Duodenal mucosa (tissue), 2 donors: ENCODE measurements at regions not wholly inside any gene's neighbourhood (a gene's known extent, or its start where the extent isn't known, plus 50 kb on each side); places are given as distances from the start of the nearest gene placed in this dataset.

Experiments used
- H3K27ac ChIP-seq: one replicate; pipeline ENCODE4 v1.7.0; 2013; ENCODE audit warnings: low read depth, low read length
- H3K27me3 ChIP-seq, 2 donors: one replicate each; pipeline ENCODE4 v1.7.0; 2013; ENCODE audit warnings: low read length in 2 of 2, control low read depth in 1 of 2; ENCODE audit not compliant: insufficient read depth in 2 of 2, control insufficient read depth in 1 of 2
- H3K36me3 ChIP-seq, 2 donors: one replicate each; pipeline ENCODE4 v1.7.0; 2013; ENCODE audit warnings: low read length in 2 of 2, control low read depth in 1 of 2; ENCODE audit not compliant: insufficient read depth in 2 of 2, control insufficient read depth in 1 of 2
- H3K4me1 ChIP-seq, 2 donors: one replicate each; pipeline ENCODE4 v1.7.0; 2013; ENCODE audit warnings: low read length in 2 of 2, control low read depth in 1 of 2; ENCODE audit not compliant: insufficient read depth in 2 of 2, control insufficient read depth in 1 of 2
- H3K4me3 ChIP-seq, 2 donors: one replicate each; pipeline ENCODE4 v1.7.0; 2013; ENCODE audit warnings: low read length in 2 of 2, low read depth in 1 of 2
- H3K9ac ChIP-seq, 2 donors: one replicate each; pipeline ENCODE4 v1.7.0; 2013; ENCODE audit warnings: low read length in 2 of 2, low read depth in 1 of 2
- H3K9me3 ChIP-seq, 2 donors: one replicate each; pipeline ENCODE4 v1.7.0; 2013; ENCODE audit warnings: low read length in 2 of 2, control low read depth in 1 of 2; ENCODE audit not compliant: control insufficient read depth in 1 of 2

DNA sequence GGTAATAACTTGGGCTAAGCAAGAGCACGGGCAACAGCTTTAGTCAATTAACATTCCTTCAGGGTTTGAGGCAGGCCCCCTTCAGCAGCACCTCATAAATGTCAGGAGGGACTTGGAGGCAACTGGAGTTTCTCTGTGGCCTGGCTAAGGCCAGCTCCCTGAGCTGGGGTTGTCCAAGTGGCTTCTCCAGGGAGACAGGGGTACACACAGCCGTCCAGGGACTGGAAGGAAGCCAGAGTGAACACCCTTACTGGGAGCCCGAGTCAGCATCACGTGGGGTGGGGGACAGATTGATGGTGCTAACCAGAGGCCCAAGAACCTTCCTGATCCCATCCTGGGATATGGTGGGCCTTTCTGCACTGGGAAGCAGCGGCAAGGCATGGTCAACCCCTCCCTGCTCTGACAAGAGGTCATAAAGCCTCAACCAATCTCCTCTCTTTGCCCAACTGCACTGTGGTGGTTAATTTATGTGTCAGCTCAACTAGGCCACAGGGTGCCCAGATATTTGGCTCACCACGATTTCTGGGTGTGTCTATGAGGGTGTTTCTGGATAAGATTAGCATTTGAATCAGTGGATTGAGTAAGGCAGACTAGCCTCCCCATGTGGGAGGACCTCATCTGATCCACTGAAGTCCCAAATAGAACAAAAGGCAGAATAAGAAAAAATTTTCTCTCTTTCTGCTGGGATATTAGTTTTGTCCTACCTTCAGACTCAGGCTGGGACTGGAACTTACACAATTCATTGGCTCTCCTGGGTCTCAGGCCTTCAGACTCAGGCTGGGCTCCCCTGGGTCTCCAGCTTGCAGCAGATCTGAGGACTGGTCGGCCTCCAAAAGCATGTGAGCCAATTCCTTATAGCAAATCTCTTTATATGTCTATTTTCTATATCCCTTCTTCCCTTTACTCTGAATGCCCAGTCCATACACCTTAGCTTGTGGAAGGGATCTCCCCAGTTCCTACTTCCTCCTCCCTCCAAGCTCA is 127.2 kb upstream of the LARP1 start:
- no peaks in the 10 kb centered on the region for H3K9me3 ChIP-seq
- H3K9ac ChIP-seq, result no peak overlapping the region
- H3K36me3 ChIP-seq, result no peaks in the 10 kb centered on the region
- no peak overlapping the region for H3K4me3 ChIP-seq
- no peaks in the 10 kb centered on the region for H3K4me1 ChIP-seq
- no peaks in the 10 kb centered on the region for H3K27me3 ChIP-seq
- no peak overlapping the region for H3K27ac ChIP-seq

DNA sequence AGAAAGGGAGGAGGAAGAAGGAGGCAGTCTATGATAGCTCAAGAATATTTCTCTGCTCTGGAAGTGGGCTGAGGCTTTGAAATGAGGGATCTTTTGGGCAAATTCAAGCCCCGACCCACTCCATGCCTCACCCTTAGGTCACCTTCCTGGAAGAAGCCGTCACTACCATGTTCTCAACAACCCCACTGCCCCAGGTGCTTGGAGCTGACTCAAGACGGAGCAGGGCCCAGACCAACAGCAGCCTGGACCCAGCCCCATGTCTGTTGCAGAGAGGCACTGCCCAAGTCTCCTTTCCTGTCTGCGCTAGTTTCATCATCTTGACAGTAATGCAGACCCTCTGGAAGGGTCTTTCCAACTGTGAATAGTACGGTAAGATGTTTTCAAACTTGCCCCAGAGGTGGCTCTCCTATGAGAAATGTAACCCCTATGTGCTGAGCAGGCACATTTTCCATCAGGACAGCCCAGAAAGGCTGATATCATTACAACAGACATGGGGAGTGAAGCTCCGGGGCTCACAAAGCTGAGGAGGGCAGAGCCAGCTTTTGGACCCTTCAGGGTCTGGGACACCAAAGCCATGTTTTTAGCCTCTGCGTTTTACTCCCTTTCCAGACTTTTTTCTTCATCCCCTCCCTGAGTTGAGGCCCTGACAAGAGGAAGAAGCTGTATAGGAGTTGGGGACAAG is 128.2 kb upstream of the LARP1 start:
- H3K9ac ChIP-seq, result no peak overlapping the region
- H3K27ac ChIP-seq, result no peak overlapping the region
- no peaks in the 10 kb centered on the region for H3K9me3 ChIP-seq
- H3K4me3 ChIP-seq, result no peak overlapping the region
- H3K4me1 ChIP-seq, result no peaks in the 10 kb centered on the region
- H3K27me3 ChIP-seq, result no peaks in the 10 kb centered on the region
- no peaks in the 10 kb centered on the region for H3K36me3 ChIP-seq

DNA sequence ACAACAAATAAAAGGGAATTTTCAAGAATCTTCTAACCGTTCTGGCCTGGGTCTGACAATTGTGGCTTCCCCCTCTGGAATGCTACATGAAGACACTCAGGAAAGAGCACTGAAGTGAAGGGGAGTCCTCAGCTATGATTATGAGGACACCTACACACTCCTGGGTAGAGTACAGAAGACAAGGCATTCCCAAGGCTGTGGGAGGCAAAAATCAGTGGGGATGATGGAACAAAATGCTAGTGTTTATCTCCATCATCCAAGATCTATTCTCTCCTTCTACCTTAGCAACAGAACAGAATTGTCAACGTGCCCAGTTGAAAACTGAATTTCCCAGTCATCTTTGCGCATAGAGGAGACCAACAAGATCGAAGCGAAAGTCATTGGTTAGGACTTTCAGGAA is 130.1 kb upstream of the LARP1 start:
- no peaks in the 10 kb centered on the region for H3K36me3 ChIP-seq
- no peak overlapping the region for H3K27ac ChIP-seq
- H3K4me3 ChIP-seq, result no peak overlapping the region
- H3K4me1 ChIP-seq, result no peaks in the 10 kb centered on the region
- no peak overlapping the region for H3K9ac ChIP-seq
- no peaks in the 10 kb centered on the region for H3K27me3 ChIP-seq
- H3K9me3 ChIP-seq, result no peaks in the 10 kb centered on the region

DNA sequence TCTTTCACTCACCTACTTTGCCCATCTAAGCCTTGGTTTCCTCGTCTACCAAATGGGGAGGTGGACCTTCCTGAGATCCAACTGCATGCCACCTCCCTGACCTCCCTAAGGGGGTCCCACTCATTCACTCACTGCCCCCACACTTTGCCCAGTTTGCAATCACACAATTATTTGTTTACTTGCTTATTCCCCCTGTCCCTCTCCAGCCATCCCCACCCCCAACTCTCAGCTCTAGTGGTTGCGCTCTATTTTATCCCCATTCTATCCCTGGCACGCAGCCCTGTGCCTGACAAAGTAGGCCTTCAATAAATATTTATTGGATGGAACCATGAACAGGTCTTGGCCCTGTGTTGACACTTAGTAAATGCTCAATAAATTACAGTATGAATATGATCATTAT is 130.8 kb upstream of the LARP1 start:
- Histone ChIP-seq H3K4me1 (no peaks in the 10 kb centered on the region), H3K9ac (no peak overlapping the region), H3K27ac (no peak overlapping the region), H3K4me3 (no peak overlapping the region), H3K27me3 (no peaks in the 10 kb centered on the region), H3K9me3 (no peaks in the 10 kb centered on the region), H3K36me3 (no peaks in the 10 kb centered on the region)

DNA sequence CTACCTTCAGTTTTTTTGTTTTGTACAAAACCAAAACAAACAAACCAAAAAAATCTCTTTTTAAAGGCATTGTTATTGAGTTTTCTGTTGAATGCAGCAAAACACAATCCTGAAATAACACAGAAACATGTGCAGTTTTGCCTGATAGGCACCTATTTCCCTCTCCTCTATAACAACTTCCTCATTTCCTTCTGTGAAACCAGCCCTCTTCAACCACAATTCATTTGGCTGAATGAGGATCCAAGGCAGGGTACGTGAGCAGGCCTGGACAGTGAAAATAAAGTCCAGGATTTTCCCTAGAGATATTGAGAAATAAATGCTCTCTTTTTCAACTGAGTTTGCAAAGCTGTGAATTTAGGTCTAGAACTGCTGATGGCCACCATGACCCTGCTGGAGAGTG is 134.8 kb upstream of the LARP1 start:
- Histone ChIP-seq H3K4me3 (no peak overlapping the region), H3K27me3 (no peaks in the 10 kb centered on the region), H3K27ac (no peak overlapping the region), H3K4me1 (no peaks in the 10 kb centered on the region), H3K9me3 (no peaks in the 10 kb centered on the region), H3K9ac (no peak overlapping the region), H3K36me3 (no peaks in the 10 kb centered on the region)

DNA sequence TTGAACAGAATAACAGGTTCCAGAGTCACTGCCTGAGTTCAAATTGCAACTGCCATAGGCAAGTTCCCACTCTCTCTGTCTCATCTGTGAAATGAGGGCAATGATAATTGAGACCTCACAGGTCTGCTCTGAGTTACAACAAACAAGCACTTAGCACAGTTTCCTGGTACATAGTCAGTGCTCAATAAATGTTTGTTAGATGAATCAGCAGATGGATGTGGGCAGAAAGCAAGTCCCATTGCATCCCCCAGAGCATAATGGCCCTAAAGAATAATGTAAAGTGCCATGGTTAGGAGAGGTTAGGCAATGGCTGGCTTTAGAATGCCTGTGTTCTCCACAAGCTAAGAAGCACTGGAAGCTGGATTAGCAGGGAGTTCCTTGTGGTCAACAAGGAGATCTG is 136.5 kb upstream of the LARP1 start:
- Histone ChIP-seq H3K27me3 (peaks cover 0 to 12% of the 10 kb centered on the region in 2 donors), H3K9ac (no peak overlapping the region), H3K27ac (no peak overlapping the region), H3K4me1 (no peaks in the 10 kb centered on the region), H3K36me3 (no peaks in the 10 kb centered on the region), H3K4me3 (no peak overlapping the region), H3K9me3 (no peaks in the 10 kb centered on the region)

DNA sequence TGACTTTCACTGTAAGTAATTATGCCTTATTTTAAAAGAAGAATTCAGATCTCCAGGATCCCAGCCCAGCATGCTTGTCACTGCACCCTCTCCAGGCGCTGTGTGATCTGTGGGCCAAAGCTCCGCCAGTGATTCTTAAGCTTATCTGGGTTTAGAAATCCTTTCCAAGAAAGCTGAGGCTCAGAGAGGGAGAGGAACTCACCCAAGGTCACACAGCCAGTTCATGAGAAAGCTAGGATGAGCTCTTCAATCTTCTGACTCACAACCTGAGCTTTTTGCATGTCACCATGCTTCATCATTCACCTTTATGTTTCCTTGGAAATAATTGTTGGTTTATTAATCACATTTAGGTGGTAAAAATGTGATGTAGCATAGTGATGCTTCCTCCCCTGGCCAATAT is 136.6 kb upstream of the HAND1 start:
- Histone ChIP-seq H3K4me1 (peaks cover 6 to 12% of the 10 kb centered on the region in 2 donors), H3K36me3 (no peaks in the 10 kb centered on the region), H3K9me3 (no peaks in the 10 kb centered on the region), H3K4me3 (no peak overlapping the region), H3K27me3 (peaks cover 20 to 33% of the 10 kb centered on the region in 2 donors), H3K27ac (no peak overlapping the region), H3K9ac (no peak overlapping the region)

DNA sequence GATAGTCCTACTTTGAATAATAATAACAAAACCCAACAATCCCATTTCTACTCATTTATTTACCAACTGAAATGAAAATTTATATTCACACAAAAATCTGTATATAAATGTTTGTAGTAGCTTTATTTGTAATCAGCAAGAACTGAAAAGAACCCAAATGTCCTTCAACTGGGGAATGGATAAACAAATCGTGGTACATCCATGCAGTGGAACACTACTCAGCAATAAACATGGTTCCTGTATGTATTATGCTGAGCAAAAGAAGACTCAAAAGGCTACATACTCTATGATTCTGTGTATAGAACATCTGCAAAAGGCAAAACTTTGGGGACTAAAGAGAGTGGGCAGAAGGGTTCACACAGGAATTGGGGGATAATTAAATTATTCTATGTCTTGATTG is 136.1 kb upstream of the HAND1 start:
- Histone ChIP-seq H3K36me3 (no peaks in the 10 kb centered on the region), H3K9me3 (no peaks in the 10 kb centered on the region), H3K4me1 (peaks cover 6 to 12% of the 10 kb centered on the region in 2 donors), H3K27me3 (peaks cover 25 to 38% of the 10 kb centered on the region in 2 donors), H3K4me3 (no peak overlapping the region), H3K9ac (no peak overlapping the region), H3K27ac (no peak overlapping the region)

DNA sequence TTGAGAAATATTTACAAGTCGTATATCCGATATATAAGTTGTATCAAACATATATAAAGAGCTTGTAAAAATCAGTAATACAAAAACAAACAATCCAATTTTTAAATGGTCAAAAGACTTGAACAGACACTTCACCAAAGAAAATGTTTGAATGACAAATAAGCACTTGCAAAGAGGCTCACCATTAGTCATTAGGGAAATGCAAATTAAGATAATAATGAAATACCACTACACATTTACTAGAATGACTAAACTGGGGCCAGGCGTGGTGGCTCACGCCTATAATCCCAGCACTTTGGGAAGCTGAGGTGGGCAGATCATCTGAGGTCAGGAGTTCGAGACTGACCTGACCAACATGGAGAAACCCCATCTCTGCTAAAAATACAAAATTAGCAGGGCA is 134.6 kb upstream of the HAND1 start:
- H3K36me3 ChIP-seq, result no peaks in the 10 kb centered on the region
- no peaks in the 10 kb centered on the region for H3K9me3 ChIP-seq
- peaks cover 6 to 12% of the 10 kb centered on the region in 2 donors for H3K4me1 ChIP-seq
- no peak overlapping the region for H3K27ac ChIP-seq
- peaks cover 31 to 45% of the 10 kb centered on the region in 2 donors for H3K27me3 ChIP-seq
- H3K4me3 ChIP-seq, result no peak overlapping the region
- H3K9ac ChIP-seq, result no peak overlapping the region

DNA sequence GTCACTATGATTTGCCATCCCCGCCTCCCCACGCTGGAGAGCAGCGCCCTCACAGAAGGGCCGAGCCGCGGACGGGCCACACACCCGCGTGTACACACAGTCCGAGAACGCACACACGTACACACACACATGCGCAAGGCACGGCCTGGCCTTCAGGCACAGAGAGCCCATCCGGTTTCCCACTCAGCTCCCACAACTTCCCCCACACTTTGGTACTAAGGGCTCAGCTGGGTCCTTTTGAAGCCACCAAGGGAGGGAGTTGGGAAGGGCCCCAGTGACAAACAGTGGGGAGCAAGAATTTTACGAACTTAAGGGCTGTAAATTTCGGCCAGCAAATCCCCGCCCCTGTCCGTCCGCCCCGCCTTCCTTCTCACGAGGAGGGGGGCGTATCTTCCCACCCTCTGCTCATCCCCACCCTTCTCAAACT is 133.3 kb upstream of the HAND1 start:
- Histone ChIP-seq H3K27me3 (peaks cover 31 to 45% of the 10 kb centered on the region in 2 donors), H3K9ac (no peak overlapping the region), H3K4me3 (peak overlapping the region; percentile 35 to 43), H3K4me1 (peaks cover 6 to 12% of the 10 kb centered on the region in 2 donors), H3K36me3 (no peaks in the 10 kb centered on the region), H3K9me3 (no peaks in the 10 kb centered on the region), H3K27ac (no peak overlapping the region)
